ENCODE measurements at regions not wholly inside any gene's neighbourhood (a gene's known extent, or its start where the extent isn't known, plus 50 kb on each side); places are given as distances from the start of the nearest gene placed in this dataset.

- DNase-seq = no peak
Measured at GRCh38 chr21:27114111-27114510, 147.2 kb upstream of the ADAMTS5 start.

- DNase-seq = no peak
Measured at GRCh38 chr21:27112186-27112585, 145.3 kb upstream of the ADAMTS5 start.

DNA sequence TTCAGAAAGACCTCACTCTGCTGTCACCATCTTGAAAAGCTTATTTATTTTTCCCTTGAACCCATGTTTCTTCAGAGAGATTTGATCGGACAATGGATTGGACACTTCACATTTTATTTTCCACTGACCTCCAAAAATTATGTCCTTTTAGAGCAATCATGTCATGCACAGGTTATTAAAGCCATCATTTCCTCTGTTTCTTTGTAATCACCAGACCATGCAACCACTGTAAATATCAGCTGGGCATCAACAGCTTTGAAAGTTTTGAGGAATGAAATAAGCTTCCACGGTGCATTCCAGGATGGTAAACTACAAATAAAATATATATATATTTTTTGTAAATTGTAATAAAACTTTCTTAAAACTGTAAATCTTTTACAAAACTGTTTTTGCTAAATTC lies 144.1 kb upstream of the ADAMTS5 start:
- DNase-seq = no peak

- DNase-seq = no peak
Measured at GRCh38 chr21:27108701-27109100, 141.8 kb upstream of the ADAMTS5 start.

- no peak for DNase-seq
Measured at GRCh38 chr21:27108228-27108627, 141.3 kb upstream of the ADAMTS5 start.

DNA sequence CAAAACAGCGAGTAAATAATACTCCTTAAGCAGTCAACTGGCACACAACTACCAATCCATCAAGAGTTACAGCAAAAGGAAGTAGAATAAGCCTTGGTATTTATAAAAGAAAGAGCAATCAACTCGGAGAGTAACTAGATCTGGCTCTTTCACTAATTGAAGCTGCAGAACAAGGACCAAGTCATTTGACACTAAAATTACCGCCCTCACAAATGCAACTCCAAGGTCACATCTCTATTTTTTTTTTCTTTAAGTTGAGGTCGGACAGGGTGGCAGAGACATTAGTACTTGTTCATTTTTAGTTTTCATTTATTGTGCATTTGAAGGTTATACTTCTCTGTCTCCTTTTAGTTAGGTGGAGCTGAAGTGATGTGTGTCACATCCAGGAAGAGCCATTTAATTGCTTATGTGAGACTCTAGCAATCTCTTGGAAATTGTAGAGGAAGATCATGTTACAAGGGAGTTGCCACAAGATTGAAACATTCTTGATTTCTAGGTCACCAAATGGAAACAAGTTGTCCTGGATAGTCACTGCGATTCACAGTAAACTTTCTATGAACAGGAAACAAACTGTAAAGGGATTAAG lies 138.1 kb upstream of the ADAMTS5 start:
- DNase-seq = no peak

DNA sequence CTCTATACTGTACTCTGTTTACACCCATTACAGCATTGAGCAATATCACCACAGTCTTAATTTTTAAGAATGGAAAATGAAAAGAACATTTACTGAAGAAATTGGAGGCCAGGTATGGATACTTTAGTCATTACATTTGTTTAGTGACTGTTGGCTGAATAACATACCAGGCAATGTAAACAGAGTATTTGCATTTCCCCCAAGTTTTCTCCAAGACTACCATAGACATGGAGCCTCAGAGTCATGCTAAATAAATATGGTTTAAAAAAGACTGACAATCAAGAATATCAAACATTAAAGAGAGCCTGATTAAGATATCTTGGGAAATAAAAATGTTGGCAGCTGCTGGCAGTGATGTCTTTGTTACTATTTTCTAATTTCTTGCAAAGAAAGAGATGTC lies 136.9 kb upstream of the ADAMTS5 start:
- DNase-seq = no peak

GRCh38 chr21:27101523-27101922 lies 134.6 kb upstream of the ADAMTS5 start:
- no peak for DNase-seq

GRCh38 chr21:27094184-27094948 lies 127.5 kb upstream of the ADAMTS5 start:
- DNase-seq = no peak

DNA sequence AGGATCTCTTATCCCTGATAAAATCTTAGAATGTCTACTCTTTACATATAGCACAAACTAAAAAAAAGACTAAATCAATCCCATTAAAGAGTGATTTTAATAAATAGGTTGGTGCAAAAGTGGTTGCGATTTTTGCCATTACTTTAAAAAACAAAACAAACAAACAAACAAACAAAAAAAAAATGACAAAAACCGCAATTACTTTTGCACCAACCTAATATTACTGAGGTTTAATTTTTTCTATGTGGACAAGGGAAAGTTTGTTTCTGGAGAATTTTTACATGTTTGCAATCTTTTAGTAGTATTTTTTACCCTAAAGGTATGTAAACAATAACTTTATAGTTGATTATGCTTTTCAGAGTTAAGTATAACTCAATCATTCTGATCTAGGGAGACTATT lies 119.7 kb upstream of the ADAMTS5 start:
- no peak for DNase-seq

- no peak for DNase-seq
Measured at GRCh38 chr21:27086186-27086585, 119.3 kb upstream of the ADAMTS5 start.

- DNase-seq = no peak
Measured at GRCh38 chr21:27085387-27085786, 118.5 kb upstream of the ADAMTS5 start.

DNA sequence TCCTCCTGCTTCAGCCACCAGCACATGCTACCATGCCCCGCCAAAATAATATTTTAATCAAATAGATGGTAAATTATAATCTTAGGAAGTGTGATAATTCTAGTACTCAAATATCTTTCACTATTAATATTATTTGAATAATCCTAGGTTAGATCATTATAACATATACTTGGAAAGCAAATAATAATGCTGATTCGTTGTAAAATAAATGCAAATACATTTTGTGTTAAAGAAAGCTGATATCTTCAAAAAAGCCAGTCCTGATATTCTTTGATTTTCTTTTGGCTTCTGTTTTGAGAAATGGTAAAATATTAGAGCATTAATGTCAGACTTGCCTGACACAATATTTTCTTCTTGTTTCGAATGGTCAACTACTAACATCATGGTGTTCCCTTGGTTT lies 116.3 kb upstream of the ADAMTS5 start:
- no peak for DNase-seq

DNA sequence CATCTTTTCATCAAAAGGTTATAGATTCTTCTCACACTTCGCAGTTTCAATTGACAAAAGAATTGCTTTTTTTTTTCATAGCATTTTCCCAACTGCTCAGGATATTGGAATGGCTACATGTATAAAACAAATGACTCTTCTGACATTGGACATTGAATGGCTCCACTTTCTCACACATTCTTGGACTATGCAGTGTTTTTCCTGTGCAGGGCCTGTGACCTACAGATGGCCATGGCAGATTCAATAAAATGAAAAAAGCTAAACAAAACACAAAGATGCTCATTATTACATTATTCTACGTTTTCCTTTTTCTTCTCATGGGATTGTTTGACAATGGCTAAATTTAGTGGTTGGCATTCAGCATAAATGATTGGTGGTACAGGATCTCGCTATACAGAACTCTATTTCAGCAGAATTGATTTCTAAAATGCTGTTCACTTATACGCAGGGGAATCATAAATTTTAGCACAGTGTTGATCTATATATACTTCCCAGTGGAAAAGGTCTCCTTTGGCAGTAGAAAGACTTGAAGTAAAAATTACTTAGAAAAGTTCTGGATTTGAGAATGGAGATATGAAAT lies 115.6 kb upstream of the ADAMTS5 start:
- no peak for DNase-seq

GRCh38 chr21:27079636-27080240 lies 112.8 kb upstream of the ADAMTS5 start:
- DNase-seq = no peak

- no peak for DNase-seq
Measured at GRCh38 chr21:27078915-27079314, 112.0 kb upstream of the ADAMTS5 start.

DNA sequence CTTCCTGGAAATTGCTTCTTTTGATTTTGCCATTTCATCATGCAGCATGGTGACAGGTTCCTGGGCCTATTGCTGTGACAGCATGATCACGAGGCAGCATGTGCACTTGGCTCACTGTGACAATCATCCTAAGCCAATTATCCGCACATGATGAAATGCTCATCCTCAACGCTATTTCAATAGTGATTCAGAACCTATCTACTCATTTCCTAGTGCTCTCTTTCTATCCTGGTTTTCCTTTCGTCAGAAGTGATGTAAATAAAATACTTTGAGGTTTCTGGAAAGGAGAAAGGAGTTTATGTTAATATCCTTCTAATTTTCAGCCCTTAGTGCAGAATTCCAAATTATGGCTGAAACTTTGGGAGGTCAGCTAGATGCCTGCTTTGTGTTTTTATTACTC lies 110.6 kb upstream of the ADAMTS5 start:
- no peak for DNase-seq

DNA sequence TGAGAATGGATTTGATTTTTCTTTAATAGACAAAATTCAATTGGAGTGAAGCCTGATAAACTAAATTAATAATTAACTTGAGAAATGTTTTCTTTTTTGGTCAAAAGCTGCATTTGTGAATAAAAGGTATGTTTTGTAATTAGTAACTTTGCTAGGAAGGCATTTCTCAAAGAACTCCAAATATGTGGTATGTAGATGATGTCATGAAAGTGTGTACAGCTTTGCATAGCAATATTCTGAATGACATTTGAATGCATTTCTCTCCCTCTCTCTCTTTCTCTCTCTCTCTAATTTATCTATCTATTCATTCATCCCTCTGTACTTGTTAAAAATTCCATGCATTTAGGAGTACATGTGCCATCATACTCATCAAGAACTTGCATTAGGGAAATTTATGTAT lies 109.1 kb upstream of the ADAMTS5 start:
- no peak for DNase-seq

DNA sequence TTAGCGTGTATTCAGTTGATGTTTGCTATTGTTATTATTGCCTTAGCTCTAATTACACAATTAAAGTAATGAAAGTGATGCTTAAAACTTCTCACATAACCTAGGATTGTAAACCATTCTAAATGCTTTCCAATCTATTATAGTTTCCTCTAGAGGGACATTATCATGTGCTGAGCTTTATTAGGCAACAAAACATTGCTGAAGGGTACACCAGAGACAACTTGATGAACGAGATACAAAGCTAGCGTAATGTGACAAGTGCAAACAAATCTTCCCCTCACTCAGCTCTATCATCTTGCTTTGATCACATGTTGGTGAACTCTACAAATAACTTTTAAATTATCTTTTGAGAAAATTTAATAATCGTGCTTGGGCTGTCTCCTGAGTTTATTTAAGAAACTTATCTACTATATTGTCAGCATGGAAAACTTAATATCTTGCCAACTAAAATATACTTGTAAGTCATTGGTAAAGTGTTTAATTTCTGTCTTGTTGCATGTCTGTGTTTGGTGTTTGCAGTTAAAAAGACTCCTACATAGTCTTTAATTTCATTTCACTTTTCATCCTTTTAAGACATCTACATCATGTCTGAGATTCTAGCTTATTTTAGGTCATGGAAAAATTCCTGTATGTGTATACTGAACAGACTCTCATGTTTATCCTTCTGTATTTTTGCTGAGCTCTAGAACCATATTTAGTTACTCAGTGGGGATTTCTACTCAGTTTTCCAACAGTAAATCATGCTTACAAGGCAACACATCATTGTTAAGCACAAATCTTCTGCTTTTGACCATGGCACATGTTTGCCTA lies 104.2 kb upstream of the ADAMTS5 start:
- no peak for DNase-seq

- no peak for DNase-seq
Measured at GRCh38 chr21:27068811-27069210, 101.9 kb upstream of the ADAMTS5 start.

GRCh38 chr21:27067226-27067625 lies 100.3 kb upstream of the ADAMTS5 start:
- DNase-seq = no peak

- DNase-seq = no peak
Measured at GRCh38 chr21:27062443-27062842, 95.6 kb upstream of the ADAMTS5 start.

DNA sequence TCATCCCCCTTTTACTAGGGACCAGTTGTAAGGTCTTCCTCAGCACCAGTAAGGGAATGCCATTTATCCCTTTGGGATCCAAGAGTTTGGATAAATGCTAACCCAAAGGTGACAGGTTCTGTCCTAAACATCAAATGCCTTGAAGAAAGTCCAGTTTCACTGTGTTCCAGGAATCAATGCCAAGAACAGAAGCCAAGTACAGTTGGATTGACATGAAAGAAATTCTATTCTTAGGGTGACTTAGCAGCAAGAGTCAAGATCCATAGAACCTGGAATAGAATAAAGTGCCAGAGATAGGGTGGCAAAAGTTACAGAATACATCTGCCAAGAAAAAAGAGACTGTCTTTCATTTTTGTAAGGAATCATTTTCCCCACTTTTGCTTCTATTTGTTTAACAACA lies 94.9 kb upstream of the ADAMTS5 start:
- no peak for DNase-seq
